Left ventricle myocardium inferior (tissue), 1 donor: ENCODE measurements at regions not wholly inside any gene's neighbourhood (a gene's known extent, or its start where the extent isn't known, plus 50 kb on each side); places are given as distances from the start of the nearest gene placed in this dataset.

Experiments used
- DNase-seq: peaks from one replicate; pipeline ENCODE4 v3.0.0-alpha.2; 2020
- H3K27ac ChIP-seq: fragments of 200-600 bp; replicated peaks from 2 replicates; pipeline ENCODE4 v1.8.0; 2021
- H3K27me3 ChIP-seq: fragments of 200-600 bp; 2 replicates; pipeline ENCODE4 v1.8.0; 2021; ENCODE audit warnings: low read depth
- H3K36me3 ChIP-seq: fragments of 200-600 bp; 2 replicates; pipeline ENCODE4 v1.8.0; 2021
- H3K4me1 ChIP-seq: fragments of 200-600 bp; 2 replicates; pipeline ENCODE4 v1.8.0; 2021
- H3K4me3 ChIP-seq: fragments of 200-600 bp; 2 replicates; pipeline ENCODE4 v1.8.0; 2021; ENCODE audit warnings: mild to moderate bottlenecking, moderate library complexity
- H3K9me3 ChIP-seq: fragments of 200-600 bp; replicated peaks from 2 replicates; pipeline ENCODE4 v1.8.0; 2021
- CTCF ChIP-seq: fragments of 200-600 bp; IDR thresholded peaks from 2 replicates; pipeline ENCODE4 v1.8.0; 2021; ENCODE audit warnings: antibody characterized with exemption, mild to moderate bottlenecking, borderline replicate concordance
- intact Hi-C: fragments of 100-400 bp; cut with micrococcal nuclease; formaldehyde crosslinking; loops from one replicate; pipeline ENCODE4 v1.11.0; 2022
- donor health status: DM: no; HTN: yes; CAD: no; lungs with severe emphysema.

GRCh38 chr13:44304433-44304725, 69.2 kb upstream of the SERP2 start:
- H3K27ac ChIP-seq = peak overlapping the region; percentile 83
- H3K4me1 ChIP-seq = peaks cover 80% of the 10 kb centered on the region
- no peaks in the 10 kb centered on the region for H3K9me3 ChIP-seq
- no peaks in the 10 kb centered on the region for H3K36me3 ChIP-seq
- intact Hi-C loops = no loop called here
- no peaks in the 10 kb centered on the region for H3K27me3 ChIP-seq
- TF ChIP-seq CTCF = no peak
- no peak for DNase-seq
- no peak overlapping the region for H3K4me3 ChIP-seq

- Histone ChIP-seq H3K36me3 (no peaks in the 10 kb centered on the region), H3K4me1 (peaks cover 89% of the 10 kb centered on the region), H3K4me3 (no peak overlapping the region), H3K27ac (peak overlapping the region; percentile 86), H3K9me3 (no peaks in the 10 kb centered on the region), H3K27me3 (no peaks in the 10 kb centered on the region)
- no peak for TF ChIP-seq CTCF
- DNase-seq = no peak
- intact Hi-C loops = no loop called here
Observed at GRCh38 chr13:44305286-44305685, 68.3 kb upstream of the SERP2 start.

GRCh38 chr13:44305917-44306370, 67.7 kb upstream of the SERP2 start:
- intact Hi-C loops = no loop called here
- Histone ChIP-seq H3K9me3 (no peaks in the 10 kb centered on the region), H3K27ac (peak overlapping the region; percentile 86), H3K4me3 (peak overlapping the region; percentile 25), H3K36me3 (no peaks in the 10 kb centered on the region), H3K4me1 (peaks cover 84% of the 10 kb centered on the region), H3K27me3 (no peaks in the 10 kb centered on the region)
- TF ChIP-seq CTCF = no peak
- DNase-seq = no peak

- Histone ChIP-seq H3K36me3 (no peaks in the 10 kb centered on the region), H3K4me3 (peak overlapping the region; percentile 25), H3K27ac (peak overlapping the region; percentile 86), H3K9me3 (no peaks in the 10 kb centered on the region), H3K4me1 (peaks cover 83% of the 10 kb centered on the region), H3K27me3 (no peaks in the 10 kb centered on the region)
- intact Hi-C loops = no loop called here
- no peak for TF ChIP-seq CTCF
- DNase-seq = peak; percentile 43
Observed at GRCh38 chr13:44306371-44307192, 67.0 kb upstream of the SERP2 start.

GRCh38 chr13:44307255-44307654, 66.4 kb upstream of the SERP2 start:
- intact Hi-C loops = no loop called here
- Histone ChIP-seq H3K4me3 (no peak overlapping the region), H3K36me3 (no peaks in the 10 kb centered on the region), H3K4me1 (peaks cover 76% of the 10 kb centered on the region), H3K27ac (peak overlapping the region; percentile 86), H3K9me3 (no peaks in the 10 kb centered on the region), H3K27me3 (no peaks in the 10 kb centered on the region)
- no peak for TF ChIP-seq CTCF
- DNase-seq = no peak
